ENCODE measurements at regions not wholly inside any gene's neighbourhood (a gene's known extent, or its start where the extent isn't known, plus 50 kb on each side); places are given as distances from the start of the nearest gene placed in this dataset.

- 18% methylated on average over 5 of the region's 6 CpGs for WGBS (ENCODE audit: insufficient coverage)
- Histone ChIP-seq H3K27me3 (ENCODE audit: control insufficient read depth, insufficient read depth, low read length) (no peaks in the 10 kb centered on the region), H3K27ac (ENCODE audit: low read length) (no peak overlapping the region), H3K4me1 (ENCODE audit: control insufficient read depth, insufficient read depth, low read length) (no peaks in the 10 kb centered on the region), H3K36me3 (ENCODE audit: control insufficient read depth, insufficient read depth, low read length) (no peaks in the 10 kb centered on the region), H3K4me3 (ENCODE audit: low read length) (no peak overlapping the region), H3K9me3 (ENCODE audit: control insufficient read depth, insufficient read depth, low read length) (no peaks in the 10 kb centered on the region)
- H3K4me1 Mint-ChIP-seq = peaks cover 5 to 7% of the 10 kb centered on the region in 2 donors
- intact Hi-C loops (cut with micrococcal nuclease) = no loop called here
- H3K9me3 Mint-ChIP-seq = no peaks in the 10 kb centered on the region
- peaks cover 6 to 7% of the 10 kb centered on the region in 2 donors for H3K27me3 Mint-ChIP-seq (ENCODE audit: low read depth in 2 of 2)
- no peak overlapping the region for H3K27ac Mint-ChIP-seq
- DNase-seq (no peak), ATAC-seq (no peak)
- H3K36me3 Mint-ChIP-seq = no peaks in the 10 kb centered on the region
- TF ChIP-seq CTCF (IDR thresholded peaks at IDR 0.05) = no peak
- no peak overlapping the region for H3K4me3 Mint-ChIP-seq
Observed at GRCh38 chr9:693201-694091, 148.1 kb upstream of the DMRT1 start.

GRCh38 chr9:694092-694402 is 147.4 kb upstream of the DMRT1 start:
- Mint-ChIP-seq H3K4me1 (peaks cover 5 to 7% of the 10 kb centered on the region in 2 donors), H3K27me3 (ENCODE audit: low read depth in 2 of 2) (peaks cover 9 to 13% of the 10 kb centered on the region in 2 donors)

GRCh38 chr9:694403-695154 is 146.9 kb upstream of the DMRT1 start:
- WGBS (ENCODE audit: insufficient coverage) = 91% methylated on average over 8 of the region's 8 CpGs
- no peak for TF ChIP-seq CTCF (IDR thresholded peaks at IDR 0.05)
- Histone ChIP-seq H3K27me3 (ENCODE audit: control insufficient read depth, insufficient read depth, low read length) (no peaks in the 10 kb centered on the region), H3K4me1 (ENCODE audit: control insufficient read depth, insufficient read depth, low read length) (no peaks in the 10 kb centered on the region), H3K9me3 (ENCODE audit: control insufficient read depth, insufficient read depth, low read length) (no peaks in the 10 kb centered on the region), H3K27ac (ENCODE audit: low read length) (no peak overlapping the region), H3K36me3 (ENCODE audit: control insufficient read depth, insufficient read depth, low read length) (no peaks in the 10 kb centered on the region), H3K4me3 (ENCODE audit: low read length) (no peak overlapping the region)
- Mint-ChIP-seq H3K27me3 (ENCODE audit: low read depth in 2 of 2) (peaks cover 11 to 16% of the 10 kb centered on the region in 2 donors), H3K4me1 (peaks cover 5 to 7% of the 10 kb centered on the region in 2 donors), H3K9me3 (no peaks in the 10 kb centered on the region), H3K36me3 (no peaks in the 10 kb centered on the region), H3K4me3 (no peak overlapping the region), H3K27ac (no peak overlapping the region)
- intact Hi-C loops (cut with micrococcal nuclease) = no loop called here
- DNase-seq (no peak), ATAC-seq (no peak)

More at GRCh38 chr9:694092-694402, 147.4 kb upstream of the DMRT1 start:
- DNase-seq (no peak), ATAC-seq (no peak)
- Mint-ChIP-seq H3K9me3 (no peaks in the 10 kb centered on the region), H3K27ac (no peak overlapping the region), H3K36me3 (no peaks in the 10 kb centered on the region), H3K4me3 (no peak overlapping the region)
- Histone ChIP-seq H3K4me1 (ENCODE audit: control insufficient read depth, insufficient read depth, low read length) (no peaks in the 10 kb centered on the region), H3K4me3 (ENCODE audit: low read length) (no peak overlapping the region), H3K27me3 (ENCODE audit: control insufficient read depth, insufficient read depth, low read length) (no peaks in the 10 kb centered on the region), H3K9me3 (ENCODE audit: control insufficient read depth, insufficient read depth, low read length) (no peaks in the 10 kb centered on the region), H3K27ac (ENCODE audit: low read length) (no peak overlapping the region), H3K36me3 (ENCODE audit: control insufficient read depth, insufficient read depth, low read length) (no peaks in the 10 kb centered on the region)
- intact Hi-C loops (cut with micrococcal nuclease) = no loop called here
- no peak for TF ChIP-seq CTCF (IDR thresholded peaks at IDR 0.05)
- WGBS (ENCODE audit: insufficient coverage) = 92% methylated on average over 1 of the region's 1 CpG
